HG03066 (cell line): ENCODE measurements at regions not wholly inside any gene's neighbourhood (a gene's known extent, or its start where the extent isn't known, plus 50 kb on each side); places are given as distances from the start of the nearest gene placed in this dataset.

Source experiments
- ATAC-seq: cut with Tn5 transposase; IDR thresholded peaks from one replicate; pipeline ENCODE4 v1.9.1; 2021; ENCODE audit warnings: low read depth; ENCODE audit not compliant: unreplicated experiment

GRCh38 chr5:72030237-72030636, 77.0 kb upstream of the MAP1B start:
- ATAC-seq: no peak

- no peak for ATAC-seq
Measured at GRCh38 chr5:72032788-72033187, 74.5 kb upstream of the MAP1B start.

- ATAC-seq: no peak
Measured at GRCh38 chr5:72034770-72035169, 72.5 kb upstream of the MAP1B start.

- no peak for ATAC-seq
Measured at GRCh38 chr5:72035831-72036230, 71.4 kb upstream of the MAP1B start.

- no peak for ATAC-seq
Measured at GRCh38 chr5:72036951-72037350, 70.3 kb upstream of the MAP1B start.

- no peak for ATAC-seq
Measured at GRCh38 chr5:72040513-72040912, 66.8 kb upstream of the MAP1B start.

GRCh38 chr5:72041654-72042053, 65.6 kb upstream of the MAP1B start:
- no peak for ATAC-seq

GRCh38 chr5:72042097-72042496, 65.2 kb upstream of the MAP1B start:
- no peak for ATAC-seq

GRCh38 chr5:72045692-72046091, 61.6 kb upstream of the MAP1B start:
- no peak for ATAC-seq

GRCh38 chr5:72046106-72046505, 61.2 kb upstream of the MAP1B start:
- no peak for ATAC-seq

GRCh38 chr5:72055636-72056035, 51.6 kb upstream of the MAP1B start:
- no peak for ATAC-seq
